ENCODE measurements at regions not wholly inside any gene's neighbourhood (a gene's known extent, or its start where the extent isn't known, plus 50 kb on each side); places are given as distances from the start of the nearest gene placed in this dataset.

- TF ChIP-seq CTCF (IDR thresholded peaks at IDR 0.05; ENCODE audit: insufficient read depth, low read depth, low read length) = no peak
- no peak for TF ChIP-seq EZH2 (IDR thresholded peaks at IDR 0.05; ENCODE audit: insufficient read depth, low read length)
These were observed 53.6 kb upstream of the AFF3 start for GRCh38 chr2:100195942-100196341.

Measured in astrocyte (in vitro differentiated cells and primary cell).